ENCODE measurements at regions not wholly inside any gene's neighbourhood (a gene's known extent, or its start where the extent isn't known, plus 50 kb on each side); places are given as distances from the start of the nearest gene placed in this dataset.

- Mint-ChIP-seq H3K27ac (no peak overlapping the region), H3K27me3 (peaks cover 3% of the 10 kb centered on the region), H3K4me3 (ENCODE audit: low read depth) (no peak overlapping the region), H3K4me1 (ENCODE audit: low read depth) (peaks cover 15% of the 10 kb centered on the region), H3K36me3 (ENCODE audit: insufficient read depth) (no peaks in the 10 kb centered on the region), H3K9me3 (ENCODE audit: low read depth) (no peaks in the 10 kb centered on the region)
- DNase-seq (ENCODE audit: low spot score, unreplicated experiment): no peak
- no peak for TF ChIP-seq CTCF (IDR thresholded peaks at IDR 0.05; ENCODE audit: unreplicated experiment)
Measured at GRCh38 chr12:18849080-18849479, 111.2 kb downstream of the CAPZA3 start.

GRCh38 chr12:18849761-18850160 lies 111.8 kb downstream of the CAPZA3 start:
- peaks cover 3% of the 10 kb centered on the region for H3K27me3 Mint-ChIP-seq
- H3K4me1 Mint-ChIP-seq (ENCODE audit: low read depth): peaks cover 15% of the 10 kb centered on the region
- no peak overlapping the region for H3K4me3 Mint-ChIP-seq (ENCODE audit: low read depth)
- no peaks in the 10 kb centered on the region for H3K36me3 Mint-ChIP-seq (ENCODE audit: insufficient read depth)
- no peak for TF ChIP-seq CTCF (IDR thresholded peaks at IDR 0.05; ENCODE audit: unreplicated experiment)
- H3K9me3 Mint-ChIP-seq (ENCODE audit: low read depth): no peaks in the 10 kb centered on the region
- no peak for DNase-seq (ENCODE audit: low spot score, unreplicated experiment)
- no peak overlapping the region for H3K27ac Mint-ChIP-seq

GRCh38 chr12:18850752-18851151 lies 112.8 kb downstream of the CAPZA3 start:
- Mint-ChIP-seq H3K27ac (no peak overlapping the region), H3K4me3 (ENCODE audit: low read depth) (no peak overlapping the region), H3K9me3 (ENCODE audit: low read depth) (no peaks in the 10 kb centered on the region), H3K36me3 (ENCODE audit: insufficient read depth) (no peaks in the 10 kb centered on the region), H3K4me1 (ENCODE audit: low read depth) (peaks cover 15% of the 10 kb centered on the region), H3K27me3 (peaks cover under 1% of the 10 kb centered on the region)
- no peak for DNase-seq (ENCODE audit: low spot score, unreplicated experiment)
- no peak for TF ChIP-seq CTCF (IDR thresholded peaks at IDR 0.05; ENCODE audit: unreplicated experiment)

DNA sequence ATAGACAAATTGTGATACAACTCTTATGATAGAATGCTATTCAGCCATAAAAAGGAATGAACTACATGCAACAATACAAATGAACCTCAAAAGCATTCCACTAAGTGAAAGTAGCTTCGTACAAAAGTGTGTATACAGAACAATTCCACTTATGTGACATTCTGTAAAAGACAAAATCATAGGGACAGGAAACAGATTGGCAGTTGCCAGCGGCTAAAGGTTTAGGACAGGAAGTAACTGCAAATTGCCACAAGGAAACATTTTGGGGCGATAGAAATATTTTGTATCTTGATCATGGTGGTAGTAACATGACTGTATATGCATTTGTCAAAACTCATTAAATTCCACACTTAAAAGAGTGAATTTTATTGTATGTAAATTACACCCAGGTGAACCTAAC lies 113.4 kb downstream of the CAPZA3 start:
- Mint-ChIP-seq H3K27me3 (no peaks in the 10 kb centered on the region), H3K36me3 (ENCODE audit: insufficient read depth) (no peaks in the 10 kb centered on the region), H3K4me3 (ENCODE audit: low read depth) (no peak overlapping the region), H3K4me1 (ENCODE audit: low read depth) (peaks cover 15% of the 10 kb centered on the region), H3K9me3 (ENCODE audit: low read depth) (no peaks in the 10 kb centered on the region), H3K27ac (no peak overlapping the region)
- no peak for TF ChIP-seq CTCF (IDR thresholded peaks at IDR 0.05; ENCODE audit: unreplicated experiment)
- no peak for DNase-seq (ENCODE audit: low spot score, unreplicated experiment)

DNA sequence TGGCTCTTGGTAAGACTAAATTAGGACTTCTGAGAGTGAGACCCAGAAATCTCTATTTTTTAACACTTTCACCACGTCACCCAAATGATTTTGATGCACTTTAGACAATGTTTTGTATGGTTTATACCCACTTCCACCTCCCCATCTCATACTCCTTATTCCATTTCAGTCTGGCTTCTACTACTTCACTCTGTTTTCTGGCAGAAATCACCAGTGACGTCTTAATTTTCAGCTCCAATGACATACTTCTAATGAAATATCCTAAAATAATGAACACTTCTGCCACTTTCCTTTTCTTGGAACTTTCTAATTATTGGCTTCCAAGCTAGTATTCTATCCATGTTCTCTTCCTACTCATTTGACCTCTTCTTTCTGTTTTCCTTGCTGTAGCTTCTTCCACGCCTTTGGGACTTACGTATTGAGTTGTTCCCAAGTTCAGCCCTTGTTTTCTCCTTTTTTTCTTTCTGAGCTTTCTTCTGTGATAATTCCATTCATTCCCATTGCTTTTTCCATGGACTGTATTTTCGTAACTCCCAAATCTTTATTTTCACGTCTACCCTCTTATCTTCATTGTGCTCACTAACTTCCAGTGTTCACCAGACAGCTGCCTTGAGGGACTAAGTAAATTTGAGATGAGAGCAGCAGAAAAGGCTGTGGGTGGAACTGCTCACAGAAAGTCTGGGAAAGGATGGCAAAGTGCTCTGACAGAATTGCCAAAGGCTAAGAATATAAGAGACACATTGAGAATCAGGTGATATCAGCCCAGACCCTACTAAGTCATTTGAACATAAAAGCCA lies 115.8 kb downstream of the CAPZA3 start:
- Mint-ChIP-seq H3K27ac (no peak overlapping the region), H3K36me3 (ENCODE audit: insufficient read depth) (no peaks in the 10 kb centered on the region), H3K4me3 (ENCODE audit: low read depth) (no peak overlapping the region), H3K4me1 (ENCODE audit: low read depth) (peaks cover 15% of the 10 kb centered on the region), H3K9me3 (ENCODE audit: low read depth) (no peaks in the 10 kb centered on the region), H3K27me3 (peaks cover 3% of the 10 kb centered on the region)
- DNase-seq (ENCODE audit: low spot score, unreplicated experiment): no peak
- TF ChIP-seq CTCF (IDR thresholded peaks at IDR 0.05; ENCODE audit: unreplicated experiment): no peak
